H1 (cell line): ENCODE measurements at regions not wholly inside any gene's neighbourhood (a gene's known extent, or its start where the extent isn't known, plus 50 kb on each side); places are given as distances from the start of the nearest gene placed in this dataset.

Experiments
- CTCF ChIA-PET: fragments of 300-600 bp; sonication (Branson Sonifier 250); formaldehyde crosslinking; loops from one replicate; lab custom pipeline; 2021; ENCODE audit not compliant: partially characterized antibody; lab: Charles Lee
- POLR2A ChIA-PET: fragments of 300-600 bp; sonication (Branson Sonifier 250); formaldehyde crosslinking; loops from one replicate; lab custom pipeline; 2021; ENCODE audit warnings: inconsistent platforms; ENCODE audit not compliant: partially characterized antibody; lab: Charles Lee
- DNase-seq, 2 experiments: peaks; one replicate each; pipeline versions ENCODE4 v3.0.0 to v3.0.0-alpha.2; 2010 to 2022; ENCODE audit warnings: low spot score in 2 of 2, low read depth in 1 of 2, mixed read lengths in 1 of 2
- FAIRE-seq: peaks from 2 replicates; lab custom pipeline; 2011; peaks lifted over from hg19 to GRCh38; lab: Jason Lieb, UNC
- H2AFZ ChIP-seq: 2 replicates; pipeline ENCODE4 v1.8.1; 2012; ENCODE audit warnings: low read length, inconsistent platforms
- H2AK5ac ChIP-seq: 2 replicates; pipeline ENCODE4 v1.6.1; 2013; ENCODE audit warnings: low read depth, low read length
- H2BK120ac ChIP-seq: replicated peaks from 2 replicates; pipeline ENCODE3; 2013; ENCODE audit warnings: low read depth, low read length, inconsistent platforms
- H2BK12ac ChIP-seq: 2 replicates; pipeline ENCODE4 v1.6.1; 2013; ENCODE audit warnings: low read depth, low read length
- H2BK15ac ChIP-seq: 2 replicates; pipeline ENCODE4 v1.6.1; 2013; ENCODE audit warnings: low read length
- H2BK20ac ChIP-seq: 2 replicates; pipeline ENCODE4 v1.6.1; 2013; ENCODE audit warnings: low read length
- H2BK5ac ChIP-seq: 2 replicates; pipeline ENCODE4 v1.6.1; 2013; ENCODE audit warnings: low read depth, low read length
- H3K14ac ChIP-seq: 2 replicates; pipeline ENCODE4 v1.6.1; 2013; ENCODE audit warnings: inconsistent platforms; ENCODE audit not compliant: insufficient read length
- H3K18ac ChIP-seq: 2 replicates; pipeline ENCODE4 v1.6.1; 2013; ENCODE audit warnings: low read length; ENCODE audit errors: extremely low read depth
- H3K23ac ChIP-seq: 2 replicates; pipeline ENCODE4 v1.6.1; 2013; ENCODE audit warnings: inconsistent platforms; ENCODE audit not compliant: insufficient read length
- H3K23me2 ChIP-seq: 2 replicates; pipeline ENCODE4 v1.6.1; 2013; ENCODE audit warnings: low read depth, low read length
- H3K27ac ChIP-seq: 2 replicates; pipeline ENCODE4 v1.6.1; 2011; ENCODE audit warnings: low read depth, low read length, inconsistent platforms
- H3K27me3 ChIP-seq, 4 experiments: replicated peaks in 1 of 4; 1 replicate in 1 of 4; 2 replicates in 3 of 4; pipeline versions ENCODE4 v1.6.1 to v1.8.1; 2011 to 2013; ENCODE audit warnings: low read length in 3 of 4, mild to moderate bottlenecking in 3 of 4, inconsistent platforms in 2 of 4, mixed read lengths in 2 of 4, moderate library complexity in 1 of 4; ENCODE audit not compliant: control insufficient read depth in 3 of 4, insufficient read depth in 3 of 4; ENCODE audit errors: extremely low read depth in 1 of 4
- H3K36me3 ChIP-seq, 4 experiments: 2 replicates each; pipeline versions ENCODE4 v1.6.1 to v1.8.1; 2011 to 2013; ENCODE audit warnings: mild to moderate bottlenecking in 4 of 4, low read length in 3 of 4, moderate library complexity in 2 of 4, control low read depth in 1 of 4, inconsistent platforms in 1 of 4; ENCODE audit not compliant: insufficient read depth in 4 of 4, control insufficient read depth in 2 of 4
- H3K4ac ChIP-seq: replicated peaks from 2 replicates; pipeline ENCODE3; 2013; ENCODE audit warnings: low read length, low read depth, mixed read lengths, inconsistent platforms; ENCODE audit not compliant: insufficient read length
- H3K4me1 ChIP-seq, 4 experiments: replicated peaks in 1 of 4; 1 replicate in 1 of 4; 2 replicates in 3 of 4; pipeline versions ENCODE4 v1.6.1 to v1.8.1; 2011 to 2013; ENCODE audit warnings: low read length in 3 of 4, inconsistent platforms in 2 of 4, mixed read lengths in 1 of 4; ENCODE audit not compliant: insufficient read depth in 4 of 4, control insufficient read depth in 3 of 4
- H3K4me2 ChIP-seq, 2 experiments: 2 replicates each; pipeline versions ENCODE4 v1.6.1 to v1.8.1; 2011 to 2013; ENCODE audit warnings: low read depth in 2 of 2, low read length in 2 of 2, control low read depth in 1 of 2, inconsistent platforms in 1 of 2, mild to moderate bottlenecking in 1 of 2; ENCODE audit not compliant: insufficient read depth in 1 of 2
- H3K4me3 ChIP-seq, 4 experiments: fragments of 200-600, 300-600 bp in 1 of 4; sonication (generic), shearing (Covaris generic), sonication (Bioruptor Twin) in 1 of 4; 2 replicates each; pipeline versions ENCODE4 v1.5.1 to v1.8.1; 2011 to 2016; ENCODE audit warnings: low read length in 4 of 4, low read depth in 3 of 4, control low read depth in 2 of 4, inconsistent platforms in 2 of 4, mild to moderate bottlenecking in 2 of 4, mixed read lengths in 1 of 4, moderate library complexity in 1 of 4; ENCODE audit not compliant: insufficient read depth in 2 of 4; ENCODE audit errors: extremely low read depth in 1 of 4
- H3K56ac ChIP-seq: replicated peaks from 2 replicates; pipeline ENCODE3; 2013; ENCODE audit warnings: low read depth, mild to moderate bottlenecking, mixed read lengths, low read length, inconsistent platforms; ENCODE audit not compliant: insufficient read length
- H3K79me1 ChIP-seq: 2 replicates; pipeline ENCODE4 v1.6.1; 2013; ENCODE audit warnings: low read depth, low read length, control low read depth
- H3K79me2 ChIP-seq, 2 experiments: 2 replicates each; pipeline versions ENCODE4 v1.6.1 to v1.8.1; 2012 to 2013; ENCODE audit warnings: low read length in 2 of 2, mild to moderate bottlenecking in 2 of 2, inconsistent platforms in 1 of 2; ENCODE audit not compliant: insufficient read depth in 2 of 2, control insufficient read depth in 1 of 2
- H3K9ac ChIP-seq, 4 experiments: replicated peaks in 1 of 4; 1 replicate in 1 of 4; 2 replicates in 3 of 4; pipeline versions ENCODE4 v1.6.1 to v1.8.1; 2011 to 2013; ENCODE audit warnings: low read depth in 3 of 4, low read length in 3 of 4, control low read depth in 2 of 4, mild to moderate bottlenecking in 2 of 4, moderate library complexity in 2 of 4, inconsistent platforms in 1 of 4; ENCODE audit errors: extremely low read depth in 1 of 4
- H3K9me3 ChIP-seq, 2 experiments: 2 replicates each; pipeline versions ENCODE4 v1.6.1 to v1.8.1; 2012 to 2013; ENCODE audit warnings: mild to moderate bottlenecking in 2 of 2, moderate library complexity in 2 of 2, control low read depth in 1 of 2, inconsistent platforms in 1 of 2, low read depth in 1 of 2, low read length in 1 of 2, mixed read lengths in 1 of 2; ENCODE audit not compliant: insufficient read depth in 2 of 2
- H4K20me1 ChIP-seq, 2 experiments: replicated peaks in 1 of 2; 2 replicates each; pipeline versions ENCODE3 to v1.8.1; 2011 to 2013; ENCODE audit warnings: inconsistent platforms in 2 of 2, low read length in 2 of 2, mild to moderate bottlenecking in 1 of 2; ENCODE audit not compliant: insufficient read depth in 2 of 2, control insufficient read depth in 1 of 2
- H4K5ac ChIP-seq: 2 replicates; pipeline ENCODE4 v1.6.1; 2013; ENCODE audit warnings: low read length, low read depth, mixed read lengths, inconsistent platforms; ENCODE audit not compliant: insufficient read length
- H4K8ac ChIP-seq: 2 replicates; pipeline ENCODE4 v1.8.0; 2013; ENCODE audit warnings: mild to moderate bottlenecking, moderate library complexity, low read length, inconsistent platforms; ENCODE audit not compliant: insufficient read depth; ENCODE audit errors: extremely low read depth
- H4K91ac ChIP-seq: replicated peaks from 2 replicates; pipeline ENCODE3; 2013; ENCODE audit warnings: low read length, mixed read lengths, inconsistent platforms; ENCODE audit not compliant: insufficient read length
- BRCA1 ChIP-seq: IDR thresholded peaks from 2 replicates; pipeline ENCODE4 v1.6.1; 2012; ENCODE audit warnings: low read depth, low read length, improper control_type of control experiment
- CHD2 ChIP-seq: IDR thresholded peaks from 2 replicates; pipeline ENCODE4 v1.6.1; 2012; ENCODE audit warnings: low read length, improper control_type of control experiment
- KDM5A ChIP-seq: fragments of 200-600 bp; IDR thresholded peaks from 2 replicates; pipeline ENCODE4 v1.7.1; 2012; ENCODE audit warnings: mild to moderate bottlenecking, low read length, inconsistent platforms, mixed read lengths
- POLR2AphosphoS5 ChIP-seq: IDR thresholded peaks from 2 replicates; pipeline ENCODE4 v1.6.1; 2011; ENCODE audit warnings: low read depth, low read length
- SIRT6 ChIP-seq: IDR thresholded peaks from one replicate; pipeline ENCODE4 v1.7.1; 2012; ENCODE audit warnings: low read length, inconsistent platforms
- SP4 ChIP-seq: IDR thresholded peaks from 2 replicates; pipeline ENCODE4 v1.6.1; 2012; ENCODE audit warnings: low read length, inconsistent platforms
- TAF7 ChIP-seq: optimal IDR thresholded peaks from 2 replicates; pipeline ENCODE3; 2011; ENCODE audit warnings: low read depth, mild to moderate bottlenecking, inconsistent platforms, low read length, moderate library complexity, borderline replicate concordance
- WGBS, 2 experiments: shearing (Covaris generic) in 1 of 2; methylation state at CpG; one replicate each; pipeline versions ENCODE4 v1.1.6 to v1.1.7; 2013 to 2015; ENCODE audit warnings: low lambda C conversion rate in 2 of 2, mixed read lengths in 2 of 2, inconsistent platforms in 1 of 2, low coverage in 1 of 2, missing lambda C conversion rate in 1 of 2; ENCODE audit not compliant: insufficient replicate concordance in 2 of 2, insufficient coverage in 1 of 2, insufficient read length in 1 of 2; ENCODE audit errors: extremely low coverage in 1 of 2, missing lambda C conversion rate in 1 of 2; 5-methylcytosine and 5-hydroxymethylcytosine counted together

DNA sequence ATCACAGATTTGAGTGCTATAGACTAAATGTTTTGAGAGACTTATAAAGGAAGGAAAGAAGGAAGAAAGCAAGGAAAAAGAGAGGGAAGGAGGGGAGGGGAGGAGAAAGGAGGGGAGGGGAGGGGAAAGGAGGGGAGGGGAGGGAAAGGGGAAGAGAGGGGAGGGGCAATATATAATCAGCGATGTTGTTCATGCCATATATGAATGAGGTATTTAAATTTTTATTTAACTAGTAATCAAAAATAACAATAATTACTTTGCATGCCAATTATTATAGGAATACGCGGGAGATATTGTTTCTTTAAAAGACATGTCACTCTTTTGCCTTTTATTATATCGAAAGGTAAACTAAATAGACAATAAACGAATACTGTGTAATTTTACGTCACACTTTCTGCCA is 1029.7 kb downstream of the FAT4 start (continued):
- TF ChIP-seq SIRT6 = no peak

DNA sequence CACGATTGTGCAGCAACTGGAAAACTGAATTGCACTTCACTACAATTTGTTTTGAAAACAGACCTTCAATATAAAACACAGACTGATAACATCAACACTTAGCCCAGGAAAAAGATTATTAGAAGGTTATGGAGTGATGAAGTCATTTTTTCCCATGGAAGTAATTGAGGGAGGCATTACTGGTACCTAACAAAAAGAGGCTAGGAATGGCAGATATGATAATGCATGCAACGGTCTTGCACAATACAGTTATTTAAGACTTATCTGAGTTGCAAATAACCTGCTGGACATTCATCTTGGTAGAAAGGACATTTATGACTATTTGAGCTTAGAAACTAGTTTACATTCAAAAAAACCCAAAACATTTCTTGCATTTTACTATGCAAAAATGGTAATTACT is 1031.9 kb downstream of the FAT4 start:
- H4K20me1 ChIP-seq = no peaks in the 10 kb centered on the region
- DNase-seq (no peak), FAIRE-seq (no peak)
- ChIA-PET POLR2A (no interaction called here), CTCF (interaction anchor here (1.2 kb wide), 1 partner anchor 13 kb away, joined by 5 read pairs; no protein-coding TSS in a partner anchor)
- H2AK5ac ChIP-seq = no peak overlapping the region
- H3K23me2 ChIP-seq = no peaks in the 10 kb centered on the region
- H3K4me3 ChIP-seq = no peak overlapping the region
- WGBS, 2 experiments = 94% methylated on average over 2 of the region's 2 CpGs; no CpG with 5 or more reads in 1 of the 2 experiments
- no peaks in the 10 kb centered on the region for H3K79me1 ChIP-seq
- H4K91ac ChIP-seq = no peak overlapping the region
- H4K5ac ChIP-seq = no peak overlapping the region
- H2AFZ ChIP-seq = no peak overlapping the region
- no peak overlapping the region for H2BK12ac ChIP-seq
- no peaks in the 10 kb centered on the region for H3K27me3 ChIP-seq
- H2BK15ac ChIP-seq = no peak overlapping the region
- H3K4me2 ChIP-seq = no peak overlapping the region
- H3K18ac ChIP-seq = no peak overlapping the region
- no peak overlapping the region for H2BK20ac ChIP-seq
- no peaks in the 10 kb centered on the region for H3K36me3 ChIP-seq
- H3K4me1 ChIP-seq = no peaks in the 10 kb centered on the region
- H3K23ac ChIP-seq = no peak overlapping the region
- H3K56ac ChIP-seq = no peak overlapping the region
- H3K14ac ChIP-seq = no peak overlapping the region
- TF ChIP-seq SP4 (no peak), TAF7 (no peak), POLR2AphosphoS5 (no peak), KDM5A (no peak), BRCA1 (no peak), CHD2 (no peak)
- no peaks in the 10 kb centered on the region for H3K9me3 ChIP-seq
- H3K4ac ChIP-seq = no peak overlapping the region
- H2BK5ac ChIP-seq = no peak overlapping the region
- no peak overlapping the region for H2BK120ac ChIP-seq
- H3K9ac ChIP-seq = no peak overlapping the region
- no peaks in the 10 kb centered on the region for H3K79me2 ChIP-seq
- no peak overlapping the region for H3K27ac ChIP-seq
- H4K8ac ChIP-seq = no peak overlapping the region
